GM12875 (cell line): ENCODE measurements at regions not wholly inside any gene's neighbourhood (a gene's known extent, or its start where the extent isn't known, plus 50 kb on each side); places are given as distances from the start of the nearest gene placed in this dataset.

Source experiments
- H3K4me3 ChIP-seq: one replicate; pipeline ENCODE4 v1.5.1; 2011; ENCODE audit warnings: low read depth, low read length, control low read depth
- CTCF ChIP-seq: IDR thresholded peaks from 2 replicates; pipeline ENCODE4 v1.5.1; 2011; ENCODE audit warnings: low read depth, mild to moderate bottlenecking, control low read depth, inconsistent platforms, low read length, moderate library complexity, borderline replicate concordance; ENCODE audit not compliant: insufficient read depth

GRCh38 chr9:14423815-14424261, 109.9 kb upstream of the NFIB start:
- no peak for TF ChIP-seq CTCF
- H3K4me3 ChIP-seq: no peak overlapping the region

- H3K4me3 ChIP-seq: no peak overlapping the region
- TF ChIP-seq CTCF: no peak
Observed at GRCh38 chr9:14421291-14421690, 107.3 kb upstream of the NFIB start.

- H3K4me3 ChIP-seq: no peak overlapping the region
- no peak for TF ChIP-seq CTCF
Observed at GRCh38 chr9:14418941-14419937, 105.3 kb upstream of the NFIB start.

DNA sequence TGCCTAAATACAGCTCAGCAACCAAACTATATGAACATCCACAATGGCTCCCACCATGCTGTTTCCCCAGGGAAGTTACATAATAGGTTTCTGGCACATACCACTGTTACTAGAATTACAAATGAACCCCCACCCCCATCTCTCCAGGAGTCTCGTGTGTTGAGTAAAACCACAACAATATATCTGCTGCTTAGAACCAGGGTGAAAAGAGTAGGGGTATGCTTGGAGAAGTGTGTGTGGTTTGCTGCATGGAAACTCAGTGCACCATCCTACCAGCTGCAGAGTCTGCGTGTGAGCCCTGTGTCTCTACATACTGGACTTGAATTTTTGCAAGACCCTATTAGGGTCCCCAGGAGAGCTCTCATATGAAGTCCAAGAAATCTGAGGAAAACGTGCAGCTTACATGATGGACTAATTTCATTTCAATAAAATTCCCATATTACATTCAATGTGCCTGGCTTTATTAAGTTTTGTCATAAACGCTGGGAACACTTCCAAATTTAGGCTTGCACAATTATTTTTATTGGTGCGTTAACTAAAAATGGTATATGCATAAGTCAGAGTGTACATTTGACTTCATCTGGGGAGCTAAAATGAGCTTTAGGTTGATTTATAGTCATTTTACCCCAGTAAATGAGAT, 104.5 kb upstream of the NFIB start:
- no peak for TF ChIP-seq CTCF

DNA sequence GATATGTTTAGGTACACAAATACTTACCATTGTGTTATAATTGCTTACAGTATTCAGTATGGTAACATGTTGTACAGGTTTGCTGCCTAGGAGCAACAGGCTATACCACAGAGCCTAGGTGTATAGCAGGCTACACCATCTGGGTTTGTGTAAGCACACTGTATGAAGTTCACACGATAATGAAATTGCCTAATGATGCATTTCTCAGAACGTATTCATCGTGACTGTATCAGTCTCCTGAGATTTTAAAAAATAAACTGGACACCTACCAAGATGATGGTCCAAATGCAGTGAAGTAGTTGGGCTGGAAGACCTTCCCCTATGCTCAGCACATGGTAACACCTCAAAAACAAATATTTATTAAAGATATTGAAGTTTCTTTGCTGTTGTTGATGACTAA, 103.3 kb upstream of the NFIB start:
- TF ChIP-seq CTCF: no peak
- H3K4me3 ChIP-seq: no peak overlapping the region

More for the DNA sequence above, 104.5 kb upstream of the NFIB start:
- no peak overlapping the region for H3K4me3 ChIP-seq

DNA sequence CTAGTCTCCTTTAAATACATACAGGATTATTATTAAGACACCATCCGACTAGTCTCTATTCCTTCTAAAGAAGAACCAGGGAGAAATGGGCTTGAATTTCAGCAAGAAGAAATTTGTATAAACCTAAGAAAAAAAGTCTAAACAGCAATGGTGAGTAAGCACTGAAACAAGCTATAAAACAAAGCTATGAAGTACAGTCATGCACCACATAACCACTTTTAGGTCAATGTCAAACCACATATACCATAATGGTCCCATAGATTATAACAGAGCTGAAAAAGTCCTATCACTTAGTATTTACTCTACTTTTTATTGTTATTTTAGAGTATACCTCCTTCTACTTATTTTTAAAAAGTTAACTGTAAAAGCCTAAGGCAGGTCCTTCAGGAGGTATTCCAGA, 102.0 kb upstream of the NFIB start:
- H3K4me3 ChIP-seq: no peak overlapping the region
- no peak for TF ChIP-seq CTCF

DNA sequence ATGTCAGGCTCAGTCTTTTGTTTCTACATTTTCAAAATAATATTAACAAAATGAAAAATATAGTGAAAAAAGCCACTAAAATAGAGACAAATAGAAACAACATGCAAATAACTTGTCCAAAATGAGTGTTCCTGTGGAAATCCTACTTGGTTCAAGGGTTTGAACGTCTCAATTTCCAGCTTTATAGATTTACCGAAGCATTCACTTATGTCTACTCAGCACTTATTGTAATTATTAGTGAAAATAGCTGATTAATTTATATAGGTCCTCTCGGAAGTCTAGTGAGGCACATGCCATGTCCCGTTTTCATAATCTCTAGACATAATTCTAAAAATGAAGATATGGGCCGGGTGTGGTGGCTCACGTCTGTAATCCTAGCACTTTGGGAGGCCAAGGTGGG, 99.9 kb upstream of the NFIB start:
- TF ChIP-seq CTCF: no peak

More for the DNA sequence above, 99.9 kb upstream of the NFIB start:
- H3K4me3 ChIP-seq: no peak overlapping the region
